ENCODE measurements at regions not wholly inside any gene's neighbourhood (a gene's known extent, or its start where the extent isn't known, plus 50 kb on each side); places are given as distances from the start of the nearest gene placed in this dataset.

DNA sequence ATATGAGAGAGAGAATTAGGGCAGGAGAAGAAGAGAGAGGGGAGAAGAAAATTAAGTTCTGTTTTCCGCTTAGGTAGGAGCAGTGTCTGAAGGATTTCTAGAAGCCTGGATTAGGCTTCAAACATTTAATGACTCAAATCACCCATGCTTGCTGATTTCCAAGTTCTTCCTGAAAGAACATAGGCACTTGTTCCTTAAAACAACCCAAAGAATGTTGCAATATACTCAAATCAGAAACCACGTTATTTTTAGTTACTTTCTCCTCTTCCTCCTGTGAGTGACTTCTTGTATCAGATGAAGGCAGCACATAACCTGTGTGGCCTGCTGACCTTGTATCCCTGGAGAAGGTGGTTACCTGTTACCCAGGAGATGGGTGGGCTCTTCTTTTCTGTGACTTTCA lies 351.5 kb upstream of the KLF4 start:
- H3K9me3 ChIP-seq (ENCODE audit: control insufficient read depth, insufficient read depth, low read depth, low read length), result no peaks in the 10 kb centered on the region
- no peaks in the 10 kb centered on the region for H3K4me1 ChIP-seq (ENCODE audit: control insufficient read depth, insufficient read depth, low read length)
- ChIA-PET CTCF (no interaction called here), POLR2A (no interaction called here)
- TF ChIP-seq ZNF548 (tag by site-specific recombination; IDR thresholded peaks at IDR 0.05), result no peak
- TF ChIP-seq ZNF112 (tag by site-specific recombination; IDR thresholded peaks at IDR 0.05), result no peak
- TF ChIP-seq ZNF174 (tag by site-specific recombination; IDR thresholded peaks at IDR 0.05), result no peak
- TF ChIP-seq ZNF114 (tag by site-specific recombination; IDR thresholded peaks at IDR 0.05), result no peak
- no peak for TF ChIP-seq ZFP69B (tag by site-specific recombination; IDR thresholded peaks at IDR 0.05)
- no peak for TF ChIP-seq BCL6B (tag by site-specific recombination; IDR thresholded peaks at IDR 0.05)
- TF ChIP-seq, protein P1, sequence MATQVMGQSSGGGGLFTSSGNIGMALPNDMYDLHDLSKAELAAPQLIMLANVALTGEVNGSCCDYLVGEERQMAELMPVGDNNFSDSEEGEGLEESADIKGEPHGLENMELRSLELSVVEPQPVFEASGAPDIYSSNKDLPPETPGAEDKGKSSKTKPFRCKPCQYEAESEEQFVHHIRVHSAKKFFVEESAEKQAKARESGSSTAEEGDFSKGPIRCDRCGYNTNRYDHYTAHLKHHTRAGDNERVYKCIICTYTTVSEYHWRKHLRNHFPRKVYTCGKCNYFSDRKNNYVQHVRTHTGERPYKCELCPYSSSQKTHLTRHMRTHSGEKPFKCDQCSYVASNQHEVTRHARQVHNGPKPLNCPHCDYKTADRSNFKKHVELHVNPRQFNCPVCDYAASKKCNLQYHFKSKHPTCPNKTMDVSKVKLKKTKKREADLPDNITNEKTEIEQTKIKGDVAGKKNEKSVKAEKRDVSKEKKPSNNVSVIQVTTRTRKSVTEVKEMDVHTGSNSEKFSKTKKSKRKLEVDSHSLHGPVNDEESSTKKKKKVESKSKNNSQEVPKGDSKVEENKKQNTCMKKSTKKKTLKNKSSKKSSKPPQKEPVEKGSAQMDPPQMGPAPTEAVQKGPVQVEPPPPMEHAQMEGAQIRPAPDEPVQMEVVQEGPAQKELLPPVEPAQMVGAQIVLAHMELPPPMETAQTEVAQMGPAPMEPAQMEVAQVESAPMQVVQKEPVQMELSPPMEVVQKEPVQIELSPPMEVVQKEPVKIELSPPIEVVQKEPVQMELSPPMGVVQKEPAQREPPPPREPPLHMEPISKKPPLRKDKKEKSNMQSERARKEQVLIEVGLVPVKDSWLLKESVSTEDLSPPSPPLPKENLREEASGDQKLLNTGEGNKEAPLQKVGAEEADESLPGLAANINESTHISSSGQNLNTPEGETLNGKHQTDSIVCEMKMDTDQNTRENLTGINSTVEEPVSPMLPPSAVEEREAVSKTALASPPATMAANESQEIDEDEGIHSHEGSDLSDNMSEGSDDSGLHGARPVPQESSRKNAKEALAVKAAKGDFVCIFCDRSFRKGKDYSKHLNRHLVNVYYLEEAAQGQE (tag by site-specific recombination; IDR thresholded peaks at IDR 0.05), result no peak
- TF ChIP-seq ZNF658 (tag by site-specific recombination; IDR thresholded peaks at IDR 0.05), result no peak
- no peak for TF ChIP-seq ZNF175 (tag by site-specific recombination; IDR thresholded peaks at IDR 0.05)
- no peaks in the 10 kb centered on the region for H3K36me3 ChIP-seq (ENCODE audit: control insufficient read depth in 2 of 2, insufficient read depth in 1 of 2, low read length in 2 of 2)
- no peak overlapping the region for H3K4me3 ChIP-seq (ENCODE audit: low read depth, low read length)
- H3K27ac ChIP-seq (ENCODE audit: extremely low read depth, low read depth, low read length), result no peak overlapping the region

GRCh38 chr9:107839371-107839770 lies 349.8 kb upstream of the KLF4 start:
- Histone ChIP-seq H3K36me3 (ENCODE audit: control insufficient read depth in 2 of 2, insufficient read depth in 1 of 2, low read length in 2 of 2) (no peaks in the 10 kb centered on the region), H3K9me3 (ENCODE audit: control insufficient read depth, insufficient read depth, low read depth, low read length) (no peaks in the 10 kb centered on the region), H3K4me1 (ENCODE audit: control insufficient read depth, insufficient read depth, low read length) (no peaks in the 10 kb centered on the region), H3K4me3 (ENCODE audit: low read depth, low read length) (no peak overlapping the region), H3K27ac (ENCODE audit: extremely low read depth, low read depth, low read length) (no peak overlapping the region)
- POLR2A ChIA-PET, result no interaction called here
- CTCF ChIA-PET, result interaction anchor here (1.2 kb wide), 1 partner anchor 160 kb away, joined by 3 read pairs; no protein-coding TSS in a partner anchor
- TF ChIP-seq ZNF48 (tag by site-specific recombination; IDR thresholded peaks at IDR 0.05), result no peak
- TF ChIP-seq, protein P2, sequence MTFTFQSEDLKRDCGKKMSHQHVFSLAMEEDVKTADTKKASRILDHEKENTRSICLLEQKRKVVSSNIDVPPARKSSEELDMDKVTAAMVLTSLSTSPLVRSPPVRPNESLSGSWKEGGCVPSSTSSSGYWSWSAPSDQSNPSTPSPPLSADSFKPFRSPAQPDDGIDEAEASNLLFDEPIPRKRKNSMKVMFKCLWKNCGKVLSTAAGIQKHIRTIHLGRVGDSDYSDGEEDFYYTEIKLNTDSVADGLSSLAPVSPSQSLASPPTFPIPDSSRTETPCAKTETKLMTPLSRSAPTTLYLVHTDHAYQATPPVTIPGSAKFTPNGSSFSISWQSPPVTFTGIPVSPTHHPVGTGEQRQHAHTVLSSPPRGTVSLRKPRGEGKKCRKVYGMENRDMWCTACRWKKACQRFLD (tag by site-specific recombination; IDR thresholded peaks at IDR 0.05), result no peak
- no peak for TF ChIP-seq ZFP69B (tag by site-specific recombination; IDR thresholded peaks at IDR 0.05)
- TF ChIP-seq ZNF549 (tag by site-specific recombination; IDR thresholded peaks at IDR 0.05), result no peak
- TF ChIP-seq ZBTB8A (tag by site-specific recombination; IDR thresholded peaks at IDR 0.05), result no peak
- TF ChIP-seq ZNF138 (tag by site-specific recombination; IDR thresholded peaks at IDR 0.05; ENCODE audit: borderline replicate concordance), result no peak
- TF ChIP-seq ZNF747 (tag by site-specific recombination; IDR thresholded peaks at IDR 0.05), result no peak
- no peak for TF ChIP-seq ZNF677 (tag by site-specific recombination; IDR thresholded peaks at IDR 0.05)
- TF ChIP-seq ZNF530 (tag by site-specific recombination; IDR thresholded peaks at IDR 0.05; ENCODE audit: low read depth), result no peak
- no peak for TF ChIP-seq GLIS2 (tag by site-specific recombination; IDR thresholded peaks at IDR 0.05)
- TF ChIP-seq ZFP3 (tag by site-specific recombination; IDR thresholded peaks at IDR 0.05; ENCODE audit: low read depth), result no peak
- no peak for TF ChIP-seq ZNF391 (tag by site-specific recombination; IDR thresholded peaks at IDR 0.05; ENCODE audit: borderline replicate concordance, low read depth)
- no peak for TF ChIP-seq ZNF571 (tag by site-specific recombination; IDR thresholded peaks at IDR 0.05)
- no peak for TF ChIP-seq MYNN (tag by site-specific recombination; IDR thresholded peaks at IDR 0.05; ENCODE audit: borderline replicate concordance)
- TF ChIP-seq MZF1 (tag by site-specific recombination; IDR thresholded peaks at IDR 0.05; ENCODE audit: borderline replicate concordance), result no peak
- TF ChIP-seq ZNF292 (tag by site-specific recombination; IDR thresholded peaks at IDR 0.05; ENCODE audit: borderline replicate concordance, low read depth), result no peak
- TF ChIP-seq ZEB2 (tag by site-specific recombination; IDR thresholded peaks at IDR 0.05), result no peak
- no peak for TF ChIP-seq RBAK (tag by site-specific recombination; IDR thresholded peaks at IDR 0.05)
- TF ChIP-seq ZNF560 (tag by site-specific recombination; IDR thresholded peaks at IDR 0.05; ENCODE audit: borderline replicate concordance), result no peak
